ENCODE measurements at regions not wholly inside any gene's neighbourhood (a gene's known extent, or its start where the extent isn't known, plus 50 kb on each side); places are given as distances from the start of the nearest gene placed in this dataset.

DNA sequence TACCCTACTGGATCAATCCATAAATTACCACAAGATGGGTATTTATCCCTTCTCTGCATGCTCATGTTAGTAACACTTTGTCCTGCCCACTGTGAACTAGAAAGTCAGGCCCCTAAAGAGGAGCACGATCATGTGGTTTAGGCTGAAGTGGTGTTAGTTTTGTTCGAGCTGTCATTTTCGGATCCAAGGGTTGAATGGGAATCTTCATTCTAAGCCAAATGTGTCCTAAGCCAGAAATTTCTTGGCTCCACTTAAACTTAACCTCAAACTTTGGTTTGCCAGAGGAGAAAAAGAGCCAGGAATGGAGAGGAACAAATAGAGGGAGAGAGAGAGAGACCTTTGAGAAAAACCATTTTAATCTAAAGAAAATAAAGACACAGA lies 837.7 kb upstream of the ZNF608 start:
- DNase-seq: no peak

DNA sequence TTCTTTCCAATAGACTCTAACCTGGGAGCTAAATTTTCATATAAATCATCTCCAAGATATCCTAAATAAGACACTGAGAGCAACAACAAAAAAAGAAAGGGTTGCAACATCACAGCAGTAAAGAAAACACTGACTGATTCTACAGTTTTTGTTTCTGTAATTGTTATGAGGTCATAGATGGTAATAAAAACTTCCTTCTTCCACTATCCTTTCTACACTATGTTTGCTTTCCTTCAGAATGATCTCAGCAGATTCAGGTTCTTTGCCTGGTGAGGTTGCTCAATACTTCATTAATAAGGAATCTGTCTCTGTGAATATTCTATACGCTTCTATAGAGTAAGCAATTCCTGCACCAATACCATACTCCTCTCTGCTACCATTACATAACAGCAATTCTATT lies 835.6 kb upstream of the GRAMD2B start:
- DNase-seq: no peak

DNA sequence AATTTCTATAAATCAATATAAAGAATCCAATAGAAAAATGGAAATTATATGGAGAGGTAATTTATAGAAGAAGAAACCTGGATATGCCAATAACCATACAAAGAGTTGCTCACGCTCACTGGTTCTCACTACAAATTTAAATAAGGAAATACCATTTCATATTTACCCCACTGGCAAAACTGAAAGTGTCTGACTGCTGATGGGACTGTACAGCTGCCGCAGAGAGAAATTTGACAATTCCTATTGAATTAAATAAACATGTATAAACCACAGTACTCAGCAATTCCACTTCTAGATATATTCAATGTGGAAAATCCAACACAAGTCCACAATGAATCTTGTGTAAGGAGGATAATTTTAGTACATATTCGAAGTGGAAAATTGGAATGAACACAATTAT lies 830.4 kb upstream of the GRAMD2B start:
- no peak for DNase-seq

DNA sequence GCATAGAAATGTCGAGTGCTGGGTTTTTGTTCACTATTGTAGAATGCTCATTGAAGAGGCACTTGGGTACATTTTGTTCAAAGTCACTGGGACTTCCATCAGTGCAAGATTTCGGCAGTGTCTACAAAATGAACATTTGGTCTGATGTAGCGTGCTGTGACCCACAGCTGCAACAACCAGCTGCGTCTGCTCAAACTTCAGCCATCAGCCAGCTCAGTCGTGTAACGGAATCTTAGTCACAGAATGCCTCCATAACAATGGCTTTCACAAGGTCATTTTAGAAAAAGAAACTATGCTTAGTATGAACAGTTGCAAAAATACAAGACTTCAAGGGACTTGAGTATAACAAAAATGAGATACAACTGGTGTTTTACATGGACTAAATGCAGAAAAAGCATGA lies 828.1 kb upstream of the GRAMD2B start:
- no peak for DNase-seq

DNA sequence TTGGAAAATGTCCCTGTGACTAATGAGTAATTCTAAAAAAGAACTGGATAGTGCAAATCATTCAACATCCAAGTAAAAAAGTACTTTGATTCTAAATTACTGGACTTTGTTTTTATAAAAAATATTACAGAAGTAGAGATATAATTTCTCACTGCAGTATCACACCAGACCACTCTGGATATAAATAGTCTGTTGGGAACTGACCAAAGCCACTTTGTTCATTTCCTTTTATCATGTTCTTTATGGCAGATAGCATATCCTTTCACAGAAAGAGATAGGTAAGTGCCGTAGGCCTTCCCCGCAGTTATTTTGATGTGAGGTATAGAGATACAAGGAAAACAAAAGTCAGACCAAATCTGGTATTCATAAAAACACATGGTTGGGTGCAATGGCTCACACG lies 827.4 kb upstream of the GRAMD2B start:
- DNase-seq: no peak

DNA sequence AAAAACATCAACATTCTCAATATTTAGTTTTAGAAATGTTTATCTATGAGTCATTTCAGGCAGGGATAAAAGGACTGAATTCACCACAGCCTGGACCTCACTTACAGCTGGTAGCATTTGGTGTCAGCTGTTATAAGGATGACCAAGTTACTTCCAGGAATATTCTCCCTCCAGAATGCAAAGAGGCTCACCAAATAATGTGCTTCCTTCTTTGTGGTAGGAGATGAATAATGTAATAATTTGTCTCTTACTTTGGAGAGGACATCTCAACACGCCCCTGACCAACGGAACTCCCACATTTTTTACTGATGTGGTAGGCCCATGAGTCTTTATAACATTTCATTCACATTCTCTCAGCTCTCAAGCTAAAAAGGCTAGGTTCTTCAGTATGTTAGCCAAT lies 825.9 kb upstream of the GRAMD2B start:
- DNase-seq: no peak

DNA sequence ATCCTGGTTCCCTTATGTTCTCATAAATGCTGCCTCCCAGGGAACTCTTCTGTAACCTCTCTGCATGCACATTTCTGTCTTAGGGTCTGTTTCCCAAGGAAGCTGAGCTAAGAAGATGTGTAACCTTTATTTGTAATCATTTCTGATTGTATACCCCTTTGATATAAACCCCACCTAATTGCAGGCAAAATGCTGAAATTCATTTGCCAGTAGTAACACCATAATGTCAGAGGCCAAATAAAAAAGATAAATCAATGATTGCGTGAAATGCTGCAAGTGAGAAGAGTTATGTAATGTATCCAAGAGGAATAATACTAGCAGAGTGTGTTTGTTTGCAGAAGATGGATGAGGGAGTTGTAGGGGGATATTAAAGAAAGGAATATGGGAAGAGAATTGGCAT lies 822.6 kb upstream of the GRAMD2B start:
- no peak for DNase-seq

DNA sequence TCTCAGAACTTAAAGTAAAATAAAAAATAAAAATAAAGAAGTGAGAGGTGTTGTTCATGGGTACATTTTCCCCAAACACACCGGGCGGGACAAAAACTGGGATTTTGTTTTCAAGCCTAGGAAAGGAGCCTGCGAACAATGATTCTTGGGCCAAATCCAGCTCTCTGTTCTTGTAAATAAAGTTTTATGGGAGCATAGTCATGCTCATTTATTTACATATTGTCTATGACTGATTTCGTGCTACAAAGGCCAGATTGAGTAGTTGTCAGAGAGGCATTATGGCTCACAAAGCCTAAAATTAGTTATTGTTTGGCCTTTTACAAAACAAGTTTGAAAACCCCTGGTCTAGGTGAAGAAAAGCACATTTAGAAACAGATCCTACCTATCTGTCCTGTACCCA lies 821.0 kb upstream of the GRAMD2B start:
- DNase-seq: no peak

DNA sequence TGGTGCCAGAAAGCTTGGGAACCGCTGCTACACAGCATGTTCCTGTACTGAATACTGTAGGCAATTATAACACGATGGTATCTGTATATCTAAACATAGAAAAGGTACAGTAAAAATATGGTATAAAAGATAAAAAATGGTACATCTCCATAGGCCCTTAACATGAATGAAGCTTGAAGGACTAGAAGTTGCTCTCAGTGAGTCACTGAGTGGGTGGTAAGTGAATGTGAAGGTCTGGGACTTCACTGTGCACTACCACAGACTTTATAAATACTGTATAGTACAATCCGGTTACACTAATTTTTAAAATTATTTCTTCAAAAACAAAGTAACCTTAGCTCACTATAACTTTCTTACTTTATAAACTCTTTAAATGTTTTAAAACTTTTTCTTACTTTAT lies 819.9 kb upstream of the GRAMD2B start:
- no peak for DNase-seq

DNA sequence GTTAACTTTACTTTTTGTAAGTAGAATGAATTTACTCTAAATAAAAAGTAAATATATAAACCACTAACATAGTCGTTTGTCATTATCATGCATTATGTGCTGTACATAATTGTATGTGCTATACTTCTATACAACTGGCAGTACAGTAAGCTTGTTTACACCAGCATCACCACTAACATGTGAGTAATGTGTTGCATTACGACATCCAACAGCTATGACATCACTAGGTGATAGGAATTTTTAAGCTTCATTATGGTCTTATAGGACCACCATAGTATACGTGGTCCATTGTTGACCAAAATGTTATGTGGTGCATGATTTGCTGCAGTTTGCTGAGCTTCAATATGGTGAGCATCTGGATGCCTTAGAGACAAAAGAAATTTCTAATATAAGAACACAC lies 819.1 kb upstream of the GRAMD2B start:
- no peak for DNase-seq

DNA sequence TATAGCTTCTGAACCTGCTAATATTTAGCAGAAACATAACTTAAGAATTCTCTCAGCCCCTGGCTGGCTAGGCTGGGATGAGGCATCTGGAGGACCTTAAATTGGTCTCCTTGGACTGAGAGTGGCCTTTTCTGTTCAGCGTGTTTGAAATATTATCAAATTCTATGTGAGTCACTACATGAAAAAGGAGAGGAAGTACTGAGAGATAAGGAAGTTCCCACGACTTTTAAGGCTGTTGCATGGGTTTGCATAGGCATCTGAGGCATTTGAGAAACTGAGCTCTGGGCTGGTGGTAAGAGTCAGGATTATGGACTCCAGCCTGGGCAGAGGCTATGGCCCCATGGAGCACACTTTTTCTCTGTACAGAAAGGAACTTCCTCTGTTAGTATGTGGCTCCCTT lies 816.2 kb upstream of the GRAMD2B start:
- DNase-seq: no peak

DNA sequence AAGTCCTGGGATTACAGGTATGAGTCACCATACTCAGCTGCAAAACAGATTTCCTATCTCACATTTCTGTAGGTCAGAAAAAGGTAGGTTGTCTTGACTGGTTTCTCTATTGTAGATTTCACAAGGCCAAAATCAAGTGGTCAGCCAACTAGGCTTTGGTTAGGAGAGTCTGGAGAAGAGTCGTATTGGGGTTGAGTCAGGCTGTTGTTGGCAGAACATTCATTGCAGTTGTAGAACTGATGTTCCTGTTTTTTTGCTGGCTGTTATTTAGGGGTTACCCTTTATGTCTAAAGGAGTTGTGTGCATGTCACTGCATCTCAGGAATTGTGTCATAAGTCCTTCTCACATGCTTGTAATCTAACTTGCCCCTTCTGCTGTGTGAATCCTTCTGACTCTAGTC lies 814.2 kb upstream of the GRAMD2B start:
- no peak for DNase-seq

DNA sequence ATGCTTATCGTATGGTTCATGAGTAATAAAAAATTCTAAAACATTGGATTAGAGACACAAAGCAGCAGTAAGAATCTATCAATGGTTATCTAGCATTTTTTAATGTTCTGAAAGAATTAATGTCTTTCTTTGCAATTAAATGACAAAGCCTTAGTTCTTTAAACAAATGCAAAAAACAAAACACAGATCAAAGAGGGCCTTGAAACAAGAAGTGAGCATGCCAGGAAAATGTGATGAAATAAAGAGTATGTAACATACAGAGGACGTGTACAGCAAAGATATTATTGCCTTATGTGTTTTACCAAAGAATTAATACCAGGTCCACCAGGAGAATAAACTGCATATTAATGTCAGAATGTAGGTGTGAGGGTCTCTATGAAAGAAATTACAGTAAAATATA lies 812.3 kb upstream of the GRAMD2B start:
- DNase-seq: no peak

DNA sequence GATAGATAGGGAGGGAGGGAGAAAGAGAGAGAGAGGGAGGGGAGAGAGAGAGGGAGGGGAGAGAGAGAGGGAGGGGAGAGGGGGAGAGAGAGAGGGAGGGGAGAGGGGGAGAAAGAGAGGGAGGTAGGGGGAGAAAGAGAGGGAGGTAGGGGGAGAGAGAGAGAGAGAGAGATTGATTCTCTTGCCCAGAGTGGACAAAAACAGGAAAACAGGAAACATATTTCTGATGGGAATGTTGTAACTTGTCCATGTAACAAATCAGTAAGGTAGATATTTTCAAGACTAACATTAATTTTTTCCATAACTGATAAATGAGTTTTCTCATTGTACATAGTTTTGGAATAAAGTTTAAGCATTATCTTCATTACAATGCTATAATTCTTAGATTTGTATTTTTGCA lies 811.7 kb upstream of the GRAMD2B start:
- DNase-seq: no peak

DNA sequence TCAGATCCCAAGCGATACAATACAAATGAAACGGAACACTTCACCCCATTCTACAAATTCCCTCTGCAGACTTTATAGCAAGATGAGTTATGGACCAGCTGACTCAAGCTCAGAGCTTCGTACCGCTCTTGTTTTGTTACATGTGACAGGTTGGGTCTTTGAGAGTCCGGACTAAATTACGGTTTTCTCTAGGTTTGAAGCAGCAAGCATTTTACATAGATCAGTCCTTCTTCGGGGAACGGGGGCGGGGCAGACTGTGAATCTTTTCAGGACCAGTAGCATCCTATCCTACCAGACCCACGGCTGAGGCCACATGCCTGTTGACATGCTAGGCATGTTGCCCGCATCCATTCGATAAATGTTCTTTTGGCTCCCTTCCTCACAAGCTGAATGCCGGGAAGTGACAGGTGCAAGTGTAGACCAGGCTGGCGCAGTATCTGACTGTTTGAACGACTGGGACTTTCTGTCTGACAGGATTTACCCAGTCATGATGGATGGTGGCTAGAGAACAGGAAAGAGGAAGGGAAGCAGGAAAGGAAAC lies 811.0 kb upstream of the GRAMD2B start:
- DNase-seq: no peak

DNA sequence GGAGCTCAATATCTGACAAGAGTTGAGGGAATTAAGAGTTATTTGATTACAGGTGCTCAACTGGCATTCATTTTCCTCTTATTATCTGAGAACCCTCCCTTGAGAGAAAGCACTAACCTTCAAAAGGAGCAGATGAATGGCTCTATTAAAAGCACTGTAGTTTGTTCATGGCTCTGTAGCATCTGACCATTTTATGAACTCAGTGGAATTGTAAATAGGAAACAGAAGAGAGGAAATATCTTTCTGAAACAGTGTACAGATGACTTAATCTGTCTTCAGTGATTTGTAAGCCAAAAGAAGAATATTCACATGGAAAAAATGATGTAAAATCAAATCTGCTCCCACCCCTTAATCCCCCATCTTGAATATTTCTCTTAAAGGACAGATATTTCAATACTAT lies 810.4 kb upstream of the GRAMD2B start:
- no peak for DNase-seq

DNA sequence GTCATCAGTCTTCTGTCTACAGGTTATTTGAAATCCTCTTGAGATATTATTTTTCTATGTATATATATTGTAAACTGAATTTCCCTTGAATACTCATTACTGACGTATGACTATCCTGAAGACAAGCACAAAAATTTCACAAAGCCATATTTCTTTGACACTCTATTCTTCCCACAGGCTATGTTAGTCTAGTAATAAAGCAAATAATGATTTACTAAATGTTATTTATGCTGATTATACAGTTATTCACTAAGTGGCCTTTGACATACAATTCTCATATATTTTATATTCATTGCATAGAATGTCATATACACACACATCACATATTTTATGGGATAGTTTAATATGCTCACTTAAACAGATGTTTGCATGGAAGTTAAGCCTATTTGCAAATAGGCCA lies 793.0 kb upstream of the GRAMD2B start:
- no peak for DNase-seq

DNA sequence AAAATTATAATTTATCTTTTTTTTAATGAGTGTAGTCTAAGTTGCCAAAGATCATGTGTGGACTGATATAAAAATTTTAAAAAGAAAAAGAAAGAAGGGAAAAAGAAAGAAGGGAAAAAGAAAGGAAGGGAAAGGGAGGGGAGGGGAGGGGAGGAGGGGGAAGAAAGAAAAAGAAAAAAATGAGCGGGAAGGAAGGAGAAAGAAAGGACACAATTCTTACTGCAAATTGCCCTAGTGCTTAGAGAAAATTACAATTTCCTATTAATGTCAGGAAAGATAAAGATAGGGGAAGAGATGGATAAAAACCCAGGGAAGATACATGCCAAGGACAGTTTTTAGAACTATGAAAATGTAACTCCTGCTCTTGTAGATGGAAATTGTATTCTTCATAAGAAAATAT lies 789.7 kb upstream of the GRAMD2B start:
- no peak for DNase-seq

DNA sequence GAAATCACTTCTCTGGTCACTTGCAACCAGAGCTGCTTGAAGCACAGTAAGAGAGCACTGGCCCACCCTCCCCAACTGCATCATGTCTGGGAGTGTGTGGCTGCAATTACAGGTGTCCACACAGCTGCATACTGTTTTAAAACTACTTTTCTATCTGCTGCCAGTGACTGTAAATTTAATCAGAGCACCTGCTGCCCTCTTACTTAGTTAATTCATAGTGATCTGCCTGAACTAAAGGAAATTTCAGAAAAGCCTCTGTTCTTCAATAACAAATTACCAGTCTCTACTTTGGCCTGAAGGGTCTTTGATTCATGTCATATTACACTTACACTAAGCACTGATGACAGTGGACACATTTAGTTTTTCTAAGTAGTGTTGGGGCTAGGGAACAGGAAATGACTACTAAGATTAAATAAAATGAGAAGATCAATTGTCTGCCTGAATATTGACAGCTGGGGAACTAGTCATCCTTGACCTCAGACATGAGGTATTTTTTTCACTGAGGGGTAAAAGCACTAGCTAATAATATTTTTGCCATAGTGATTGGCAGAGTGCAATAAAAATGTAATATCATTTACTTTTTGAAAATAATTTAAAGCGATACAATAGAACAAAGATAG lies 788.9 kb upstream of the GRAMD2B start:
- DNase-seq: no peak

DNA sequence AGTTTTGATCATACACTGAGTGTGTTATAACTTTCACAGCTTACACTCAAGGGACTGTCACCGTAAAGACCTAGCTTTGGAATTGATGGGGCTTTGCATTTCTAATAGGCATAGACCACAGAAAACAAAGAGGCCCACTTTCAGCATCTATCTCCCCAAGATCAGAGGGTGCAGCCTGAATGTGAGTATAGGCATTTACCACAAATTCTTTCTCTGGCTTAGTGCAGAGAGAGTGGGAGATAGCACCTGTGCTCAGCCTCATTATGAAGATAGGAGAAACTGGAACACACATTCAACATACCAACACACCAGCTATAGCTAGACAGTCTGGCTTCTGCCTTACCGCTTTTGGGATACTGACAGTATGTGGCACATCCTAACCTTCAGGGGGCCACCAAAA lies 783.4 kb upstream of the GRAMD2B start:
- DNase-seq: no peak

DNA sequence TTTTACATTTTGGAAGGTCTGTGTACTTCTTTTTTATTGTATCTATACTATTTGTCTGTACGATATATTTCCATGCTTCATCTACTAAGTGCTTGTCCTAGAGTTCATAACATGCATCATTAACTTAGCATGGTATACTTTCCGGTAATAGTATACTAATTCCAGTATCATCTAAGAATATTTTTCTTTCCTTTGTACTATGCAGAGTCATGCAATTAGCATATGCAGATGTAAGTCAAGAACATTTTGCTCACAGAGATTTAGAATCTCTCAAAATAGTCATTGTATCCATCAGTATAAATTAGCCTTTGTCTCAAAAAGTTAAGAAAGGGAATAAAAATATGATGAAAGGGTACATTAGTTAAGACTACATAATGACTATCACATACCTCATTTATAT lies 770.4 kb upstream of the GRAMD2B start:
- DNase-seq: no peak

DNA sequence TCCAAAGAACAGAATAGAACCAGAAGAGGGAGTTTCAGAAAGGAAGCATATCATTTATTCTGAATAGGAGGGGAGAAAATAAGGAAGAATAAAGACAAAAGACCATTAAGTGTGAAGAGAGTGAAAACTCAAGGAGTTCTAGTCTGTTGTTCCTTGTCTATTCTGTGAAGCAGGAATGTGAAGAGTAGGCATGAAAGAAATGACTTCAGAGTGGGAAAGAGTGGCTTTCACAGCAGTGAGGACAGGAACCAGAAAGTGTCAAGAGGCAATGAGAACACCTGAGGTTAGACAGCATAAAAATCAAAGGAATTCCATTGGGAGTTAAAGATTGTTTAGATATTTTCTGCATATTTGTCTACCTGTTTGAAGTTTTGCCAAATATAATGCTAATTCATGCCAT lies 768.8 kb upstream of the GRAMD2B start:
- DNase-seq: no peak

DNA sequence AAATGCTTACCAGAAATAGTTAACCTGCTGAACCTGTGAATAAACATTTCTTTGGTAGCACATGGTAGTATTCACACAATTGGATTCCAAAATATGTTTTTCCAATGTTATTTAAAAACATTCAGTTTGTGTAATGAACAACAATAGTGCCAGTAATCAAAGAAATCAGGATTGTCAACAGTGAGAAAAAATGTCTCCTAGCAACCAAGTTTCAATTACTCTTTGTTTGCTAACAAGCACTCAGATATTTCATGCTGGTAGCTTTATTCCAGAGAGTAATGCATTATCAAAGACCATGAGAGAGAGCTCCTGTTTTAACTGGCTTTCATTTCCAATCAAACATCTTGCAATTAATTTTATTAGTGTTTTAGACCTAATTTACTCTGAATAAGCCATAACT lies 768.1 kb upstream of the GRAMD2B start:
- DNase-seq: no peak

DNA sequence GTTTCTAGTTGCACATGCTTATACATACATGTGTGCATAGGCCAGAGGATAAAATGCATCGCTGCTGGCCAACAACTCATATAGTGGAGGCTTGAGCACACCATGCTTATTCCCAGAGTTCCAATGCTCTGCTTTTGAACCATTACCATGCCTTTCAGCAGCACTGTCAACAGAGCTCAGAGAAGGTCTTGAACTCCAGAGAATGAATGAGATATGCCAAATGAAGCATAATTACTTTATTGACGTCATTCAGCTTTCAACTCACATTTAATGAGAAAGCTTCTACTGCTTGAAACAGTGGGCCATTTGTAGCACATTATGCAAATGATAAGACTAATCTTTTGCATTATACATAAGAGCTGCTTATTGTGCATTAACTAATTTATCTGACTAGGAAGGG lies 765.3 kb upstream of the GRAMD2B start:
- DNase-seq: no peak

DNA sequence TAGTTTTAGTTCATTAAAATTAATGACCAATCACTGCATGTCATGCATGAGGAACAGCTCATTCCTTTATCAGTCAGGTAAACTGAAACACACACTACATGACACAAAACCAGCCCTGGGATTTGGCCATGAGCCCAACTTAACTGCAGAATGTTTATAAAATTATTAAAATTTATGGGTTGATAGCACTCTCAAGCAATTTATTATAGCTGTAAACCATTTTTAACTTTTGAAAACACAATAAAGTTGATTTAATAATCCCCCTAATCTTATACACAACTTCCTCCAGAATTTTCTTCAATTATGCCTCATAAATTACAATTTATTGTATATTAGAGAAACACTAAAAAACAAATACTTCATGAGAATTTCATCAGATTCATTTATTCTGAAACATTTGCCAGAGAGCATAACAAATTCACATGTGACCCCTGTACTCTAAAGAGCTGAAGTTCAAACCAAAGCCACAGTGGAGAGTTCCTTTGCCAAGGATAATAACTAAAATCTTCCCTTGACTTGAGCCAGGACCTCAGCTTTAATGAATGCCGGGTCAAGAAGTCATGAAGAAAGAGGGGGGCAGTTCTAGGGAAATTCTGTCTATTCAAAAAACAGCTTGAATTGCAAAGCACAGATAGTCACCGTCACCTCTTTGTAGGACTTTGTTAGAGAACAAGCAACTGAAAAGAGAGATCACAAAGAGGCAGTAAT lies 763.7 kb upstream of the GRAMD2B start:
- DNase-seq: no peak

Measured in stimulated activated CD8-positive, alpha-beta memory T cell treated with anti-CD3 and anti-CD28 coated beads, Interleukin-4, amount 100 ng/mL, for 48 hours (primary cell).